OCI-LY7 (cell line): ENCODE measurements at regions not wholly inside any gene's neighbourhood (a gene's known extent, or its start where the extent isn't known, plus 50 kb on each side); places are given as distances from the start of the nearest gene placed in this dataset.

Experiments used
- EZH2phosphoT487 ChIP-seq: fragments of 200-600 bp; sonication (generic); IDR thresholded peaks from 2 replicates; pipeline ENCODE4 v1.6.1; 2018; ENCODE audit warnings: low read depth, borderline replicate concordance, mild to moderate bottlenecking, mixed run types, antibody characterized with exemption, low read length, moderate library complexity, mixed read lengths
- TF ChIP-seq, protein P1 (sequence below): fragments of 200-600 bp; sonication (generic); conservative IDR thresholded peaks from 2 replicates; pipeline ENCODE4 v1.5.1; 2014; ENCODE audit warnings: mild to moderate bottlenecking, antibody characterized with exemption, low read length, moderate library complexity, mixed read lengths

DNA sequence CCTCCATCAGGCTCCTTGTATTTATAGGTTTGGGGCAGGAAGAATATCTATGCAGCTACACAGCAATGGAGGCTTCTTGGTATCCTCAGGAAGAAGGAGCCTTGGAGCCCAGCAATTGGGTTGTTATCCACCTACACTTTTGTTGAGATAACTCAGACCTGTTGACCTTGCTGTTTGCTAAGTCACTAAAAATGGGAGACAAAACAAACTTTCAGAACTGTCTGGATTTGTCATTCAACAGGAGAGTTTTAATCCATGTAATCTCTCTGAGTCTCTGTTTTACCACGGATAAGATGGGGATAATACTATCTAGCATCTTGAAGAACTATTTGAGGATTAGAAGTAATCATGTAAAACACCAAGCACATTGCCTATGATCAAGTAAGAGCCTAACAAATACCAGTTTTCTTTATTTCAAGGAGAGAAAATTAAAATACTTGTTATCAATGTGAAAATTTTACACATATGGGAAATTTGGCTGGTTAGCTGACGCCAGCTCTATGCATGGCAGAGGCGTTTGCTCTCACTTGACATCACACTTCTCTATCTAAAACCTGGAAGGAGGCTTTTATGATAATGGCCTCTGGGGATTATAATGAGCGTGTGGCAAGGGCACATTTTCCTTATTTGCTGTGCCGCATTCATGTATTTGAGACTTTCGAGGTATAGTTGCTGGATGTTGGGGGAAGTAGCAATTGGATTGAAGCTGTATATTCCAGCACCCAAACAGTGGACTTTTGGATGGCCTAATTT lies 215.6 kb downstream of the PDCD6IP start:
- TF ChIP-seq, protein P1, sequence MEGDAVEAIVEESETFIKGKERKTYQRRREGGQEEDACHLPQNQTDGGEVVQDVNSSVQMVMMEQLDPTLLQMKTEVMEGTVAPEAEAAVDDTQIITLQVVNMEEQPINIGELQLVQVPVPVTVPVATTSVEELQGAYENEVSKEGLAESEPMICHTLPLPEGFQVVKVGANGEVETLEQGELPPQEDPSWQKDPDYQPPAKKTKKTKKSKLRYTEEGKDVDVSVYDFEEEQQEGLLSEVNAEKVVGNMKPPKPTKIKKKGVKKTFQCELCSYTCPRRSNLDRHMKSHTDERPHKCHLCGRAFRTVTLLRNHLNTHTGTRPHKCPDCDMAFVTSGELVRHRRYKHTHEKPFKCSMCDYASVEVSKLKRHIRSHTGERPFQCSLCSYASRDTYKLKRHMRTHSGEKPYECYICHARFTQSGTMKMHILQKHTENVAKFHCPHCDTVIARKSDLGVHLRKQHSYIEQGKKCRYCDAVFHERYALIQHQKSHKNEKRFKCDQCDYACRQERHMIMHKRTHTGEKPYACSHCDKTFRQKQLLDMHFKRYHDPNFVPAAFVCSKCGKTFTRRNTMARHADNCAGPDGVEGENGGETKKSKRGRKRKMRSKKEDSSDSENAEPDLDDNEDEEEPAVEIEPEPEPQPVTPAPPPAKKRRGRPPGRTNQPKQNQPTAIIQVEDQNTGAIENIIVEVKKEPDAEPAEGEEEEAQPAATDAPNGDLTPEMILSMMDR: no peak
- no peak for TF ChIP-seq EZH2phosphoT487
